Fibroblast of lung (primary cell): ENCODE measurements at regions not wholly inside any gene's neighbourhood (a gene's known extent, or its start where the extent isn't known, plus 50 kb on each side); places are given as distances from the start of the nearest gene placed in this dataset.

Experiments used
- EZH2 ChIP-seq: IDR thresholded peaks from 2 replicates; pipeline ENCODE4 v1.5.1; 2012; ENCODE audit warnings: low read length, control low read depth, mild to moderate bottlenecking; ENCODE audit errors: missing control alignments
- TF ChIP-seq, protein P1 (sequence below), 2 donors: IDR thresholded peaks in 1 of 2; conservative IDR thresholded peaks in 1 of 2; 1 replicate in 1 of 2; 2 replicates in 1 of 2; pipeline ENCODE4 v1.5.1; 2011 to 2012; ENCODE audit warnings: low read length in 2 of 2, control low read depth in 1 of 2, inconsistent platforms in 1 of 2, low read depth in 1 of 2, mild to moderate bottlenecking in 1 of 2

DNA sequence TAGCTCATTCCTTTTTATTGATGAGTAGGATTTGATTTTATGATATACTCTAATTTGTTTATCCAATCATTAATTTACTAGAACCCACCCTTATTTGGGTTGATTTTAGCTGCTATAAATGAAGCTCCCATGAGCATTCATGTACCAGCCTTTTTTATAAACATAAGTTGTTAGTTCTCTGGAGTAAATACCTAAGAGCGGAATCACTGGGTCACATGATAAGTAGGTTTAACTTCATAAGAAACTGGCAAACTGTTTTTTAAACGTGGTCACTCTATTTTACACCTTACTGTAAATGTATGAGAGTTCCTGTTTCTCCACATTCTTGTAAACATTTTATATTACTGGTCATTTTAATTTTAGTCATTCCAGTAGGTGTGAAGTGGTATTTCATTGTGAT is 364.6 kb downstream of the NPR3 start:
- no peak for TF ChIP-seq EZH2
- TF ChIP-seq, protein P1, sequence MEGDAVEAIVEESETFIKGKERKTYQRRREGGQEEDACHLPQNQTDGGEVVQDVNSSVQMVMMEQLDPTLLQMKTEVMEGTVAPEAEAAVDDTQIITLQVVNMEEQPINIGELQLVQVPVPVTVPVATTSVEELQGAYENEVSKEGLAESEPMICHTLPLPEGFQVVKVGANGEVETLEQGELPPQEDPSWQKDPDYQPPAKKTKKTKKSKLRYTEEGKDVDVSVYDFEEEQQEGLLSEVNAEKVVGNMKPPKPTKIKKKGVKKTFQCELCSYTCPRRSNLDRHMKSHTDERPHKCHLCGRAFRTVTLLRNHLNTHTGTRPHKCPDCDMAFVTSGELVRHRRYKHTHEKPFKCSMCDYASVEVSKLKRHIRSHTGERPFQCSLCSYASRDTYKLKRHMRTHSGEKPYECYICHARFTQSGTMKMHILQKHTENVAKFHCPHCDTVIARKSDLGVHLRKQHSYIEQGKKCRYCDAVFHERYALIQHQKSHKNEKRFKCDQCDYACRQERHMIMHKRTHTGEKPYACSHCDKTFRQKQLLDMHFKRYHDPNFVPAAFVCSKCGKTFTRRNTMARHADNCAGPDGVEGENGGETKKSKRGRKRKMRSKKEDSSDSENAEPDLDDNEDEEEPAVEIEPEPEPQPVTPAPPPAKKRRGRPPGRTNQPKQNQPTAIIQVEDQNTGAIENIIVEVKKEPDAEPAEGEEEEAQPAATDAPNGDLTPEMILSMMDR (conservative IDR thresholded peaks at IDR 0.05 in 1 of 2, IDR thresholded peaks at IDR 0.05 in 1 of 2; ENCODE audit: low read depth in 1 of 2, low read length in 2 of 2) = no peak
